22Rv1 (cell line): ENCODE measurements at regions not wholly inside any gene's neighbourhood (a gene's known extent, or its start where the extent isn't known, plus 50 kb on each side); places are given as distances from the start of the nearest gene placed in this dataset.

Experiments
- ZFX ChIP-seq: fragments of 450-650 bp; IDR thresholded peaks from 2 replicates; pipeline ENCODE4 v1.6.1; 2017; ENCODE audit warnings: antibody characterized with exemption, borderline replicate concordance
- TF ChIP-seq, protein P1 (sequence below): fragments of 450-650 bp; IDR thresholded peaks from 2 replicates; pipeline ENCODE4 v1.5.1; 2017; ENCODE audit warnings: mild to moderate bottlenecking

DNA sequence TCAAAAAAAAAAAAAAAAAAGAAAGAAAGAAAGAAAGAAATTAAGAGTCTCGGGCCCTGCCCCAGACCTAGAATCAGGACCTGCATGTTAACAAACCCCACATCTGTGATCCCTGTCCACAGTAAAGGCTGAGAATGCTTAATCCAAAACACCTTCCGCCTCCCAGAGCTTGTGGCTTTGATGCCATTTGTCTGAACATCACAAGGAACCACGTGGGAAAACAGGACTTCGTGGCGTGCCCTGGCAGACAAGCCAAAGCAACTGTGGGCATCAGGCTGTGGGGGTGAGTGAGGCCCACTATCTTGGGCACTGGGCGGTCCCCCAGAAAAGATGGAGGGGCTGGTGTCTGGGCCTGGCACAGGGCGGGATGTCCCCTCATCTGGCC lies 173.4 kb upstream of the CIBAR2 start:
- TF ChIP-seq, protein P1, sequence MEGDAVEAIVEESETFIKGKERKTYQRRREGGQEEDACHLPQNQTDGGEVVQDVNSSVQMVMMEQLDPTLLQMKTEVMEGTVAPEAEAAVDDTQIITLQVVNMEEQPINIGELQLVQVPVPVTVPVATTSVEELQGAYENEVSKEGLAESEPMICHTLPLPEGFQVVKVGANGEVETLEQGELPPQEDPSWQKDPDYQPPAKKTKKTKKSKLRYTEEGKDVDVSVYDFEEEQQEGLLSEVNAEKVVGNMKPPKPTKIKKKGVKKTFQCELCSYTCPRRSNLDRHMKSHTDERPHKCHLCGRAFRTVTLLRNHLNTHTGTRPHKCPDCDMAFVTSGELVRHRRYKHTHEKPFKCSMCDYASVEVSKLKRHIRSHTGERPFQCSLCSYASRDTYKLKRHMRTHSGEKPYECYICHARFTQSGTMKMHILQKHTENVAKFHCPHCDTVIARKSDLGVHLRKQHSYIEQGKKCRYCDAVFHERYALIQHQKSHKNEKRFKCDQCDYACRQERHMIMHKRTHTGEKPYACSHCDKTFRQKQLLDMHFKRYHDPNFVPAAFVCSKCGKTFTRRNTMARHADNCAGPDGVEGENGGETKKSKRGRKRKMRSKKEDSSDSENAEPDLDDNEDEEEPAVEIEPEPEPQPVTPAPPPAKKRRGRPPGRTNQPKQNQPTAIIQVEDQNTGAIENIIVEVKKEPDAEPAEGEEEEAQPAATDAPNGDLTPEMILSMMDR, result no peak
- no peak for TF ChIP-seq ZFX
